GM19193 (cell line): ENCODE measurements at regions not wholly inside any gene's neighbourhood (a gene's known extent, or its start where the extent isn't known, plus 50 kb on each side); places are given as distances from the start of the nearest gene placed in this dataset.

Source experiments
- POLR2A ChIP-seq: IDR thresholded peaks from 4 replicates; pipeline ENCODE4 v1.6.1; 2011; ENCODE audit not compliant: insufficient read depth, insufficient read length; ENCODE audit errors: extremely low read depth

GRCh38 chr5:81914696-81915095 is 57.1 kb upstream of the ATG10 start:
- TF ChIP-seq POLR2A: no peak

GRCh38 chr5:81912933-81913332 is 58.9 kb upstream of the ATG10 start:
- no peak for TF ChIP-seq POLR2A

- TF ChIP-seq POLR2A: no peak
Measured at GRCh38 chr5:81909677-81910076, 62.1 kb upstream of the ATG10 start.

GRCh38 chr5:81908771-81909170 is 63.1 kb upstream of the ATG10 start:
- no peak for TF ChIP-seq POLR2A

- no peak for TF ChIP-seq POLR2A
Measured at GRCh38 chr5:81908044-81908443, 63.8 kb upstream of the ATG10 start.

- TF ChIP-seq POLR2A: no peak
Measured at GRCh38 chr5:81907012-81907635, 64.7 kb upstream of the ATG10 start.

GRCh38 chr5:81906086-81906485 is 65.7 kb upstream of the ATG10 start:
- no peak for TF ChIP-seq POLR2A

- TF ChIP-seq POLR2A: no peak
Measured at GRCh38 chr5:81904861-81905260, 67.0 kb upstream of the ATG10 start.

GRCh38 chr5:81904166-81904565 is 67.7 kb upstream of the ATG10 start:
- no peak for TF ChIP-seq POLR2A

GRCh38 chr5:81901586-81901985 is 70.2 kb upstream of the ATG10 start:
- no peak for TF ChIP-seq POLR2A

- no peak for TF ChIP-seq POLR2A
Measured at GRCh38 chr5:81899123-81899522, 72.7 kb upstream of the ATG10 start.

- TF ChIP-seq POLR2A: no peak
Measured at GRCh38 chr5:81898403-81898802, 73.4 kb upstream of the ATG10 start.

GRCh38 chr5:81896764-81897163 is 75.1 kb upstream of the ATG10 start:
- TF ChIP-seq POLR2A: no peak

- no peak for TF ChIP-seq POLR2A
Measured at GRCh38 chr5:81895307-81895706, 76.5 kb upstream of the ATG10 start.

- TF ChIP-seq POLR2A: no peak
Measured at GRCh38 chr5:81893961-81894360, 77.9 kb upstream of the ATG10 start.

- no peak for TF ChIP-seq POLR2A
Measured at GRCh38 chr5:81884871-81885270, 87.0 kb upstream of the ATG10 start.

GRCh38 chr5:81883371-81883770 is 88.5 kb upstream of the ATG10 start:
- no peak for TF ChIP-seq POLR2A
